H1 (cell line): ENCODE measurements at regions not wholly inside any gene's neighbourhood (a gene's known extent, or its start where the extent isn't known, plus 50 kb on each side); places are given as distances from the start of the nearest gene placed in this dataset.
A peak's percentile ranks its signal among the peaks of the same experiment; 100 is the strongest.

Experiments
- CTCF ChIA-PET: fragments of 300-600 bp; sonication (Branson Sonifier 250); formaldehyde crosslinking; loops from one replicate; lab custom pipeline; 2021; ENCODE audit not compliant: partially characterized antibody; lab: Charles Lee
- POLR2A ChIA-PET: fragments of 300-600 bp; sonication (Branson Sonifier 250); formaldehyde crosslinking; loops from one replicate; lab custom pipeline; 2021; ENCODE audit warnings: inconsistent platforms; ENCODE audit not compliant: partially characterized antibody; lab: Charles Lee
- DNase-seq, 2 experiments: peaks; one replicate each; pipeline versions ENCODE4 v3.0.0 to v3.0.0-alpha.2; 2010 to 2022; ENCODE audit warnings: low spot score in 2 of 2, low read depth in 1 of 2, mixed read lengths in 1 of 2
- FAIRE-seq: peaks from 2 replicates; lab custom pipeline; 2011; peaks lifted over from hg19 to GRCh38; lab: Jason Lieb, UNC
- H2AFZ ChIP-seq: 2 replicates; pipeline ENCODE4 v1.8.1; 2012; ENCODE audit warnings: low read length, inconsistent platforms
- H2AK5ac ChIP-seq: 2 replicates; pipeline ENCODE4 v1.6.1; 2013; ENCODE audit warnings: low read depth, low read length
- H2BK120ac ChIP-seq: replicated peaks from 2 replicates; pipeline ENCODE3; 2013; ENCODE audit warnings: low read depth, low read length, inconsistent platforms
- H2BK12ac ChIP-seq: 2 replicates; pipeline ENCODE4 v1.6.1; 2013; ENCODE audit warnings: low read depth, low read length
- H2BK15ac ChIP-seq: 2 replicates; pipeline ENCODE4 v1.6.1; 2013; ENCODE audit warnings: low read length
- H2BK20ac ChIP-seq: 2 replicates; pipeline ENCODE4 v1.6.1; 2013; ENCODE audit warnings: low read length
- H2BK5ac ChIP-seq: 2 replicates; pipeline ENCODE4 v1.6.1; 2013; ENCODE audit warnings: low read depth, low read length
- H3K14ac ChIP-seq: 2 replicates; pipeline ENCODE4 v1.6.1; 2013; ENCODE audit warnings: inconsistent platforms; ENCODE audit not compliant: insufficient read length
- H3K18ac ChIP-seq: 2 replicates; pipeline ENCODE4 v1.6.1; 2013; ENCODE audit warnings: low read length; ENCODE audit errors: extremely low read depth
- H3K23ac ChIP-seq: 2 replicates; pipeline ENCODE4 v1.6.1; 2013; ENCODE audit warnings: inconsistent platforms; ENCODE audit not compliant: insufficient read length
- H3K23me2 ChIP-seq: 2 replicates; pipeline ENCODE4 v1.6.1; 2013; ENCODE audit warnings: low read depth, low read length
- H3K27ac ChIP-seq: 2 replicates; pipeline ENCODE4 v1.6.1; 2011; ENCODE audit warnings: low read depth, low read length, inconsistent platforms
- H3K27me3 ChIP-seq, 4 experiments: replicated peaks in 1 of 4; 1 replicate in 1 of 4; 2 replicates in 3 of 4; pipeline versions ENCODE4 v1.6.1 to v1.8.1; 2011 to 2013; ENCODE audit warnings: low read length in 3 of 4, mild to moderate bottlenecking in 3 of 4, inconsistent platforms in 2 of 4, mixed read lengths in 2 of 4, moderate library complexity in 1 of 4; ENCODE audit not compliant: control insufficient read depth in 3 of 4, insufficient read depth in 3 of 4; ENCODE audit errors: extremely low read depth in 1 of 4
- H3K36me3 ChIP-seq, 4 experiments: 2 replicates each; pipeline versions ENCODE4 v1.6.1 to v1.8.1; 2011 to 2013; ENCODE audit warnings: mild to moderate bottlenecking in 4 of 4, low read length in 3 of 4, moderate library complexity in 2 of 4, control low read depth in 1 of 4, inconsistent platforms in 1 of 4; ENCODE audit not compliant: insufficient read depth in 4 of 4, control insufficient read depth in 2 of 4
- H3K4ac ChIP-seq: replicated peaks from 2 replicates; pipeline ENCODE3; 2013; ENCODE audit warnings: low read length, low read depth, mixed read lengths, inconsistent platforms; ENCODE audit not compliant: insufficient read length
- H3K4me1 ChIP-seq, 4 experiments: replicated peaks in 1 of 4; 1 replicate in 1 of 4; 2 replicates in 3 of 4; pipeline versions ENCODE4 v1.6.1 to v1.8.1; 2011 to 2013; ENCODE audit warnings: low read length in 3 of 4, inconsistent platforms in 2 of 4, mixed read lengths in 1 of 4; ENCODE audit not compliant: insufficient read depth in 4 of 4, control insufficient read depth in 3 of 4
- H3K4me2 ChIP-seq, 2 experiments: 2 replicates each; pipeline versions ENCODE4 v1.6.1 to v1.8.1; 2011 to 2013; ENCODE audit warnings: low read depth in 2 of 2, low read length in 2 of 2, control low read depth in 1 of 2, inconsistent platforms in 1 of 2, mild to moderate bottlenecking in 1 of 2; ENCODE audit not compliant: insufficient read depth in 1 of 2
- H3K4me3 ChIP-seq, 4 experiments: fragments of 200-600, 300-600 bp in 1 of 4; sonication (generic), shearing (Covaris generic), sonication (Bioruptor Twin) in 1 of 4; 2 replicates each; pipeline versions ENCODE4 v1.5.1 to v1.8.1; 2011 to 2016; ENCODE audit warnings: low read length in 4 of 4, low read depth in 3 of 4, control low read depth in 2 of 4, inconsistent platforms in 2 of 4, mild to moderate bottlenecking in 2 of 4, mixed read lengths in 1 of 4, moderate library complexity in 1 of 4; ENCODE audit not compliant: insufficient read depth in 2 of 4; ENCODE audit errors: extremely low read depth in 1 of 4
- H3K56ac ChIP-seq: replicated peaks from 2 replicates; pipeline ENCODE3; 2013; ENCODE audit warnings: low read depth, mild to moderate bottlenecking, mixed read lengths, low read length, inconsistent platforms; ENCODE audit not compliant: insufficient read length
- H3K79me1 ChIP-seq: 2 replicates; pipeline ENCODE4 v1.6.1; 2013; ENCODE audit warnings: low read depth, low read length, control low read depth
- H3K79me2 ChIP-seq, 2 experiments: 2 replicates each; pipeline versions ENCODE4 v1.6.1 to v1.8.1; 2012 to 2013; ENCODE audit warnings: low read length in 2 of 2, mild to moderate bottlenecking in 2 of 2, inconsistent platforms in 1 of 2; ENCODE audit not compliant: insufficient read depth in 2 of 2, control insufficient read depth in 1 of 2
- H3K9ac ChIP-seq, 4 experiments: replicated peaks in 1 of 4; 1 replicate in 1 of 4; 2 replicates in 3 of 4; pipeline versions ENCODE4 v1.6.1 to v1.8.1; 2011 to 2013; ENCODE audit warnings: low read depth in 3 of 4, low read length in 3 of 4, control low read depth in 2 of 4, mild to moderate bottlenecking in 2 of 4, moderate library complexity in 2 of 4, inconsistent platforms in 1 of 4; ENCODE audit errors: extremely low read depth in 1 of 4
- H3K9me3 ChIP-seq, 2 experiments: 2 replicates each; pipeline versions ENCODE4 v1.6.1 to v1.8.1; 2012 to 2013; ENCODE audit warnings: mild to moderate bottlenecking in 2 of 2, moderate library complexity in 2 of 2, control low read depth in 1 of 2, inconsistent platforms in 1 of 2, low read depth in 1 of 2, low read length in 1 of 2, mixed read lengths in 1 of 2; ENCODE audit not compliant: insufficient read depth in 2 of 2
- H4K20me1 ChIP-seq, 2 experiments: replicated peaks in 1 of 2; 2 replicates each; pipeline versions ENCODE3 to v1.8.1; 2011 to 2013; ENCODE audit warnings: inconsistent platforms in 2 of 2, low read length in 2 of 2, mild to moderate bottlenecking in 1 of 2; ENCODE audit not compliant: insufficient read depth in 2 of 2, control insufficient read depth in 1 of 2
- H4K5ac ChIP-seq: 2 replicates; pipeline ENCODE4 v1.6.1; 2013; ENCODE audit warnings: low read length, low read depth, mixed read lengths, inconsistent platforms; ENCODE audit not compliant: insufficient read length
- H4K8ac ChIP-seq: 2 replicates; pipeline ENCODE4 v1.8.0; 2013; ENCODE audit warnings: mild to moderate bottlenecking, moderate library complexity, low read length, inconsistent platforms; ENCODE audit not compliant: insufficient read depth; ENCODE audit errors: extremely low read depth
- H4K91ac ChIP-seq: replicated peaks from 2 replicates; pipeline ENCODE3; 2013; ENCODE audit warnings: low read length, mixed read lengths, inconsistent platforms; ENCODE audit not compliant: insufficient read length
- WGBS, 2 experiments: shearing (Covaris generic) in 1 of 2; methylation state at CpG; one replicate each; pipeline versions ENCODE4 v1.1.6 to v1.1.7; 2013 to 2015; ENCODE audit warnings: low lambda C conversion rate in 2 of 2, mixed read lengths in 2 of 2, inconsistent platforms in 1 of 2, low coverage in 1 of 2, missing lambda C conversion rate in 1 of 2; ENCODE audit not compliant: insufficient replicate concordance in 2 of 2, insufficient coverage in 1 of 2, insufficient read length in 1 of 2; ENCODE audit errors: extremely low coverage in 1 of 2, missing lambda C conversion rate in 1 of 2; 5-methylcytosine and 5-hydroxymethylcytosine counted together

DNA sequence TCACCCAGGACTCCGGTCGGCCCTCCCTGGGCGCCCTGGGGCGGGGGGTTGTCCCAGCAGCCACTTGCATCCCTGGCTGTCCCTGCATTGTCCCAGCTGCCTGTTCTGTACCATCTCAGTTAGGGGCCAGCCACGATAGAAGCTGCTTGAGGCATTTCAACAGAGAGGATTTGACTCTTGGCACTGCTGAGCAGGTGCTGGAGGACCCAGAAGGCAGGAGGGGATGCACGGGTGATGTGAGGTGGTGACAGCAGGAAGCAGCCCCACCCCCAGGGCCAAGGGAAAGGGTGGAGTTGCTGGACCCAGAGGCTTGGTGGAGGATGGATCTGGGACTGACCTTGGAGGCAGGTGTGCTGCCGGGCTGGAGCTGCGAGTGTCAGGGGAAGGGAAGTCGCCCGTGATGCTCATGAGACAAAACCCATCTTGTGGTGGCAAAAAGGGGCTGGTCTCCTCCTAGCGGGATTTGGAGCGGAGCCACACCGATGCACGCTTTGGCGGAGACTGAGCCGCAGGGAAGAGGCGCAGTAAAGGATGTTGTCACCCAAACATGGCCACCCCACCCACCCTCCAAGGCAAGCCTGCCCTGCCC, 188.0 kb upstream of the GSE1 start:
- H3K79me2 ChIP-seq = no peaks in the 10 kb centered on the region
- H3K27ac ChIP-seq = no peak overlapping the region
- no peaks in the 10 kb centered on the region for H3K36me3 ChIP-seq
- no peak overlapping the region for H4K91ac ChIP-seq
- DNase-seq = peak in 1 of 2 experiments; percentile 41
- H2AFZ ChIP-seq = no peak overlapping the region
- peaks cover 1 to 4% of the 10 kb centered on the region in 2 experiments for H4K20me1 ChIP-seq
- H3K4me2 ChIP-seq = no peak overlapping the region
- H3K4ac ChIP-seq = no peak overlapping the region
- H3K79me1 ChIP-seq = no peaks in the 10 kb centered on the region
- H3K4me1 ChIP-seq = peaks cover 0 to 18% (median 5%) of the 10 kb centered on the region in 4 experiments; a peak in 5 of 7 replicates
- no peak overlapping the region for H3K14ac ChIP-seq
- no peak overlapping the region for H2BK15ac ChIP-seq
- H2BK5ac ChIP-seq = 0 out of 2 replicates have a peak overlapping the region, but pooled peaks have one; percentile 44
- H2AK5ac ChIP-seq = 0 out of 2 replicates have a peak overlapping the region, but pooled peaks have one; percentile 80
- FAIRE-seq = no peak
- 87% methylated on average over 17 of the region's 17 CpGs; no CpG with 5 or more reads in 1 of the 2 experiments for WGBS, 2 experiments
- ChIA-PET CTCF (interaction anchor here (0.7 to 13.4 kb wide), 12 partner anchors 9 to 183 kb away, joined by 3 to 182 read pairs (median 4); no protein-coding TSS in a partner anchor), POLR2A (interaction anchor here (1.0 kb wide), 1 partner anchor 9 kb away, joined by 4 read pairs; no protein-coding TSS in a partner anchor)
- no peak overlapping the region; the same call in 1 of the 2 replicates for H3K18ac ChIP-seq
- H2BK12ac ChIP-seq = 0 out of 2 replicates have a peak overlapping the region, but pooled peaks have one; percentile 60
- no peak overlapping the region for H3K23ac ChIP-seq
- no peak overlapping the region for H2BK20ac ChIP-seq
- no peak overlapping the region for H4K5ac ChIP-seq
- H3K9me3 ChIP-seq = no peaks in the 10 kb centered on the region
- H2BK120ac ChIP-seq = no peak overlapping the region
- H3K4me3 ChIP-seq = no peak overlapping the region
- no peak overlapping the region for H3K9ac ChIP-seq
- no peak overlapping the region for H4K8ac ChIP-seq
- no peak overlapping the region for H3K56ac ChIP-seq
- no peaks in the 10 kb centered on the region for H3K27me3 ChIP-seq
- H3K23me2 ChIP-seq = peaks cover 10% of the 10 kb centered on the region; the same call in 1 of the 2 replicates
